HCT116 (cell line): ENCODE measurements at regions not wholly inside any gene's neighbourhood (a gene's known extent, or its start where the extent isn't known, plus 50 kb on each side); places are given as distances from the start of the nearest gene placed in this dataset.

Experiments used
- ATAC-seq: fragments of 200-7000 bp; cut with Tn5 transposase; 2 replicates; pipeline ENCODE4 v1.9.1; 2020; ENCODE audit warnings: mild to moderate bottlenecking, moderate library complexity
- BruUV-seq: library from RNA; stranded (reverse); fragments of 400-500 nt; replicated peaks from 2 replicates; lab custom pipeline; 2021; lab: Mats Ljungman, UMichigan
- CTCF ChIA-PET: fragments of 300-600 bp; sonication (Branson Sonifier 250); formaldehyde crosslinking; loops from one replicate; lab custom pipeline; 2021; ENCODE audit warnings: antibody characterized with exemption; lab: Charles Lee
- POLR2A ChIA-PET: fragments of 300-600, 350-600 bp; sonication (Branson Sonifier 250); formaldehyde crosslinking; loops from one replicate; lab custom pipeline; 2021; ENCODE audit warnings: antibody characterized with exemption; lab: Charles Lee
- RAD21 ChIA-PET, 2 experiments: fragments of 300-600 bp; sonication (Branson Sonifier 250); formaldehyde crosslinking; loops; one replicate each; lab custom pipeline; 2023; ENCODE audit warnings: low total read pairs in 2 of 2; ENCODE audit not compliant: uncharacterized antibody in 2 of 2, unreplicated experiment in 2 of 2, low non-redundant PET in 1 of 2; lab: Charles Lee
- DNase-seq: peaks from one replicate; pipeline ENCODE4 v3.0.0-alpha.2; 2010; ENCODE audit warnings: low read depth, low spot score
- H2AFZ ChIP-seq: fragments of 200-600 bp; shearing (Covaris generic), sonication (generic); 2 replicates; pipeline ENCODE4 v1.6.1; 2017; ENCODE audit warnings: low read depth, mixed run types, mixed read lengths, antibody characterized with exemption, low read length; ENCODE audit not compliant: poor library complexity, severe bottlenecking
- H3K27ac ChIP-seq: 2 replicates; pipeline ENCODE4 v1.5.1; 2012; ENCODE audit warnings: low read depth, low read length
- H3K27me3 ChIP-seq: fragments of 200-600 bp; sonication (generic); 2 replicates; pipeline ENCODE4 v1.6.1; 2016; ENCODE audit warnings: mixed run types, low read length, mixed read lengths; ENCODE audit not compliant: insufficient read depth
- H3K36me3 ChIP-seq, 2 experiments: fragments of 200-500 bp in 1 of 2; fragments of 200-600 bp in 1 of 2; sonication (Bioruptor generic) in 1 of 2; sonication (generic) in 1 of 2; 2 replicates each; pipeline versions ENCODE4 v1.5.1 to v1.6.1; 2014 to 2016; ENCODE audit warnings: low read length in 2 of 2, inconsistent platforms in 1 of 2, mixed read lengths in 1 of 2, mixed run types in 1 of 2; ENCODE audit not compliant: insufficient read depth in 2 of 2, control insufficient read depth in 1 of 2
- H3K4me1 ChIP-seq, 2 experiments: fragments of 200-600 bp in 1 of 2; sonication (generic) in 1 of 2; 2 replicates each; pipeline versions ENCODE4 v1.5.1 to v1.6.1; 2012 to 2017; ENCODE audit warnings: low read length in 2 of 2, inconsistent platforms in 1 of 2, mild to moderate bottlenecking in 1 of 2, mixed read lengths in 1 of 2, mixed run types in 1 of 2, moderate library complexity in 1 of 2; ENCODE audit not compliant: insufficient read depth in 2 of 2, control insufficient read depth in 1 of 2
- H3K4me2 ChIP-seq: fragments of 200-600 bp; sonication (generic); 2 replicates; pipeline ENCODE4 v1.6.1; 2017; ENCODE audit warnings: mixed run types, low read length, mixed read lengths
- H3K4me3 ChIP-seq, 2 experiments: fragments of 200-600 bp in 1 of 2; sonication (generic) in 1 of 2; replicated peaks in 1 of 2; 2 replicates each; pipeline ENCODE4 v1.5.1; 2011 to 2016; ENCODE audit warnings: low read length in 2 of 2, control low read depth in 1 of 2, low read depth in 1 of 2, mild to moderate bottlenecking in 1 of 2, mixed read lengths in 1 of 2, mixed run types in 1 of 2
- H3K79me2 ChIP-seq: fragments of 200-600 bp; sonication (generic); 2 replicates; pipeline ENCODE4 v1.6.1; 2017; ENCODE audit warnings: mild to moderate bottlenecking, mixed run types, low read length, moderate library complexity, mixed read lengths; ENCODE audit not compliant: insufficient read depth
- H3K9ac ChIP-seq: fragments of 200-600 bp; sonication (generic); 2 replicates; pipeline ENCODE4 v1.6.1; 2016; ENCODE audit warnings: low read length, mixed read lengths
- H3K9me2 ChIP-seq: fragments of 200-600 bp; sonication (generic), shearing (Covaris generic); 2 replicates; pipeline ENCODE4 v1.6.1; 2017; ENCODE audit warnings: mixed run types, mild to moderate bottlenecking, moderate library complexity; ENCODE audit not compliant: insufficient read depth
- H3K9me3 ChIP-seq, 2 experiments: fragments of 200-500 bp in 1 of 2; fragments of 200-600 bp in 1 of 2; sonication (Bioruptor generic) in 1 of 2; sonication (generic) in 1 of 2; 2 replicates each; pipeline ENCODE4 v1.6.1; 2014 to 2017; ENCODE audit warnings: low read length in 2 of 2, mixed read lengths in 2 of 2, inconsistent platforms in 1 of 2, low read depth in 1 of 2, mild to moderate bottlenecking in 1 of 2, mixed run types in 1 of 2, moderate library complexity in 1 of 2; ENCODE audit not compliant: control insufficient read depth in 1 of 2, insufficient read depth in 1 of 2
- H4K20me1 ChIP-seq: fragments of 200-600 bp; sonication (generic), shearing (Covaris generic); 2 replicates; pipeline ENCODE4 v1.6.1; 2017; ENCODE audit warnings: mixed run types, mild to moderate bottlenecking, moderate library complexity; ENCODE audit not compliant: insufficient read depth
- ELF1 ChIP-seq: IDR thresholded peaks from 2 replicates; pipeline ENCODE4 v1.6.1; 2012; ENCODE audit warnings: low read depth, borderline replicate concordance
- EZH2 ChIP-seq: fragments of 200-600 bp; sonication (generic); IDR thresholded peaks from 2 replicates; pipeline ENCODE4 v1.6.1; 2017; ENCODE audit warnings: antibody characterized with exemption, mixed run types
- EZH2phosphoT487 ChIP-seq: fragments of 200-600 bp; IDR thresholded peaks from 2 replicates; pipeline ENCODE4 v1.6.1; 2018; ENCODE audit warnings: antibody characterized with exemption, borderline replicate concordance
- POLR2A ChIP-seq: IDR thresholded peaks from 2 replicates; pipeline ENCODE4 v1.7.0; 2011; ENCODE audit warnings: borderline replicate concordance; ENCODE audit not compliant: insufficient read depth, insufficient read length; ENCODE audit errors: extremely low read depth
- POLR2AphosphoS5 ChIP-seq: IDR thresholded peaks from 2 replicates; pipeline ENCODE4 v1.6.1; 2011; ENCODE audit warnings: mild to moderate bottlenecking, low read depth, low read length, moderate library complexity
- SIN3A ChIP-seq: IDR thresholded peaks from 2 replicates; pipeline ENCODE4 v1.6.1; 2012; ENCODE audit warnings: low read depth
- ZNF274 ChIP-seq: fragments of 200-500 bp; sonication (Bioruptor generic); IDR thresholded peaks from 2 replicates; pipeline ENCODE4 v1.6.1; 2014; ENCODE audit warnings: mild to moderate bottlenecking, low read depth, low read length, inconsistent platforms
- intact Hi-C: fragments of 100-400 bp; cut with micrococcal nuclease; formaldehyde crosslinking; loops from 2 replicates; pipeline ENCODE4 v1.10.0; 2022
- TF ChIP-seq, protein P1 (sequence below): IDR thresholded peaks from 2 replicates; pipeline ENCODE4 v1.6.1; 2012
- TF ChIP-seq, protein P2 (sequence below), 3 experiments: fragments of 200-600 bp in 1 of 3; sonication (generic) in 1 of 3; IDR thresholded peaks in 2 of 3; conservative IDR thresholded peaks in 1 of 3; 2 replicates each; pipeline ENCODE4 v1.5.1; 2012 to 2017; ENCODE audit warnings: low read depth in 2 of 3, low read length in 2 of 3, antibody characterized with exemption in 1 of 3, borderline replicate concordance in 1 of 3, control low read depth in 1 of 3, mild to moderate bottlenecking in 1 of 3, mixed read lengths in 1 of 3, mixed run types in 1 of 3, moderate library complexity in 1 of 3; ENCODE audit not compliant: insufficient read depth in 1 of 3
- TF ChIP-seq, protein P3 (sequence below): IDR thresholded peaks from 2 replicates; pipeline ENCODE4 v1.6.1; 2012; ENCODE audit warnings: low read depth

- BruUV-seq = no TSS peak
Observed at GRCh38 chr2:239731422-239731821, 293.7 kb downstream of the NDUFA10 start.

GRCh38 chr2:239730897-239731296 lies 294.2 kb downstream of the NDUFA10 start:
- Histone ChIP-seq H2AFZ (no peak overlapping the region), H4K20me1 (no peaks in the 10 kb centered on the region), H3K27me3 (0 out of 2 replicates have a peak, but pooled peaks cover 4% of the 10 kb centered on the region), H3K36me3 (no peaks in the 10 kb centered on the region), H3K4me3 (no peak overlapping the region), H3K9ac (no peak overlapping the region), H3K4me1 (no peaks in the 10 kb centered on the region), H3K79me2 (no peaks in the 10 kb centered on the region), H3K9me3 (no peaks in the 10 kb centered on the region), H3K9me2 (no peaks in the 10 kb centered on the region), H3K27ac (no peak overlapping the region), H3K4me2 (no peak overlapping the region)
- no peak for ATAC-seq
- intact Hi-C loops = no loop called here
- ChIA-PET POLR2A (no interaction called here), CTCF (no interaction called here), RAD21 (no interaction called here)
- no TSS peak for BruUV-seq
- DNase-seq = no peak
- TF ChIP-seq ZNF274 = no peak
- TF ChIP-seq ELF1 = no peak
- TF ChIP-seq, protein P1, sequence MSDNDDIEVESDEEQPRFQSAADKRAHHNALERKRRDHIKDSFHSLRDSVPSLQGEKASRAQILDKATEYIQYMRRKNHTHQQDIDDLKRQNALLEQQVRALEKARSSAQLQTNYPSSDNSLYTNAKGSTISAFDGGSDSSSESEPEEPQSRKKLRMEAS = no peak
- TF ChIP-seq, protein P2, sequence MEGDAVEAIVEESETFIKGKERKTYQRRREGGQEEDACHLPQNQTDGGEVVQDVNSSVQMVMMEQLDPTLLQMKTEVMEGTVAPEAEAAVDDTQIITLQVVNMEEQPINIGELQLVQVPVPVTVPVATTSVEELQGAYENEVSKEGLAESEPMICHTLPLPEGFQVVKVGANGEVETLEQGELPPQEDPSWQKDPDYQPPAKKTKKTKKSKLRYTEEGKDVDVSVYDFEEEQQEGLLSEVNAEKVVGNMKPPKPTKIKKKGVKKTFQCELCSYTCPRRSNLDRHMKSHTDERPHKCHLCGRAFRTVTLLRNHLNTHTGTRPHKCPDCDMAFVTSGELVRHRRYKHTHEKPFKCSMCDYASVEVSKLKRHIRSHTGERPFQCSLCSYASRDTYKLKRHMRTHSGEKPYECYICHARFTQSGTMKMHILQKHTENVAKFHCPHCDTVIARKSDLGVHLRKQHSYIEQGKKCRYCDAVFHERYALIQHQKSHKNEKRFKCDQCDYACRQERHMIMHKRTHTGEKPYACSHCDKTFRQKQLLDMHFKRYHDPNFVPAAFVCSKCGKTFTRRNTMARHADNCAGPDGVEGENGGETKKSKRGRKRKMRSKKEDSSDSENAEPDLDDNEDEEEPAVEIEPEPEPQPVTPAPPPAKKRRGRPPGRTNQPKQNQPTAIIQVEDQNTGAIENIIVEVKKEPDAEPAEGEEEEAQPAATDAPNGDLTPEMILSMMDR (IDR thresholded peaks at IDR 0.05 in 2 of 3, conservative IDR thresholded peaks at IDR 0.05 in 1 of 3; ENCODE audit: borderline replicate concordance in 1 of 3, insufficient read depth in 1 of 3, low read depth in 2 of 3, low read length in 2 of 3) = no peak
- no peak for TF ChIP-seq EZH2
- TF ChIP-seq, protein P3, sequence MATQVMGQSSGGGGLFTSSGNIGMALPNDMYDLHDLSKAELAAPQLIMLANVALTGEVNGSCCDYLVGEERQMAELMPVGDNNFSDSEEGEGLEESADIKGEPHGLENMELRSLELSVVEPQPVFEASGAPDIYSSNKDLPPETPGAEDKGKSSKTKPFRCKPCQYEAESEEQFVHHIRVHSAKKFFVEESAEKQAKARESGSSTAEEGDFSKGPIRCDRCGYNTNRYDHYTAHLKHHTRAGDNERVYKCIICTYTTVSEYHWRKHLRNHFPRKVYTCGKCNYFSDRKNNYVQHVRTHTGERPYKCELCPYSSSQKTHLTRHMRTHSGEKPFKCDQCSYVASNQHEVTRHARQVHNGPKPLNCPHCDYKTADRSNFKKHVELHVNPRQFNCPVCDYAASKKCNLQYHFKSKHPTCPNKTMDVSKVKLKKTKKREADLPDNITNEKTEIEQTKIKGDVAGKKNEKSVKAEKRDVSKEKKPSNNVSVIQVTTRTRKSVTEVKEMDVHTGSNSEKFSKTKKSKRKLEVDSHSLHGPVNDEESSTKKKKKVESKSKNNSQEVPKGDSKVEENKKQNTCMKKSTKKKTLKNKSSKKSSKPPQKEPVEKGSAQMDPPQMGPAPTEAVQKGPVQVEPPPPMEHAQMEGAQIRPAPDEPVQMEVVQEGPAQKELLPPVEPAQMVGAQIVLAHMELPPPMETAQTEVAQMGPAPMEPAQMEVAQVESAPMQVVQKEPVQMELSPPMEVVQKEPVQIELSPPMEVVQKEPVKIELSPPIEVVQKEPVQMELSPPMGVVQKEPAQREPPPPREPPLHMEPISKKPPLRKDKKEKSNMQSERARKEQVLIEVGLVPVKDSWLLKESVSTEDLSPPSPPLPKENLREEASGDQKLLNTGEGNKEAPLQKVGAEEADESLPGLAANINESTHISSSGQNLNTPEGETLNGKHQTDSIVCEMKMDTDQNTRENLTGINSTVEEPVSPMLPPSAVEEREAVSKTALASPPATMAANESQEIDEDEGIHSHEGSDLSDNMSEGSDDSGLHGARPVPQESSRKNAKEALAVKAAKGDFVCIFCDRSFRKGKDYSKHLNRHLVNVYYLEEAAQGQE = no peak
- TF ChIP-seq POLR2A = no peak
- TF ChIP-seq EZH2phosphoT487 = no peak
- TF ChIP-seq POLR2AphosphoS5 = no peak

More at GRCh38 chr2:239731422-239731821, 293.7 kb downstream of the NDUFA10 start:
- ChIA-PET CTCF (no interaction called here), POLR2A (no interaction called here), RAD21 (no interaction called here)
- Histone ChIP-seq H3K9ac (no peak overlapping the region), H4K20me1 (no peaks in the 10 kb centered on the region), H3K9me2 (no peaks in the 10 kb centered on the region), H2AFZ (no peak overlapping the region), H3K4me3 (no peak overlapping the region), H3K27ac (no peak overlapping the region), H3K79me2 (no peaks in the 10 kb centered on the region), H3K27me3 (0 out of 2 replicates have a peak, but pooled peaks cover 4% of the 10 kb centered on the region), H3K9me3 (no peaks in the 10 kb centered on the region), H3K4me2 (no peak overlapping the region), H3K4me1 (no peaks in the 10 kb centered on the region), H3K36me3 (no peaks in the 10 kb centered on the region)
- DNase-seq (no peak), ATAC-seq (peak; percentile 76)
- intact Hi-C loops = no loop called here
- TF ChIP-seq, protein P2 (IDR thresholded peaks at IDR 0.05 in 2 of 3, conservative IDR thresholded peaks at IDR 0.05 in 1 of 3; ENCODE audit: borderline replicate concordance in 1 of 3, insufficient read depth in 1 of 3, low read depth in 2 of 3, low read length in 2 of 3) = peak in 2 of 3 experiments; percentile 38 to 41; a peak in 2 of 6 replicates
- no peak for TF ChIP-seq SIN3A
